Mesenchymal stem cell (in vitro differentiated cells and primary cell): ENCODE measurements at regions not wholly inside any gene's neighbourhood (a gene's known extent, or its start where the extent isn't known, plus 50 kb on each side); places are given as distances from the start of the nearest gene placed in this dataset.

Experiments used
- DNase-seq: peaks from one replicate; pipeline ENCODE4 v3.0.0-alpha.2; 2013
- H2AFZ ChIP-seq: one replicate; pipeline ENCODE4 v1.6.1; 2013; ENCODE audit warnings: low read depth, mild to moderate bottlenecking, control low read depth, inconsistent platforms, low read length, moderate library complexity
- H2AK5ac ChIP-seq: 2 replicates; pipeline ENCODE4 v1.6.1; 2013; ENCODE audit warnings: low read length, moderate library complexity, mild to moderate bottlenecking, inconsistent platforms; ENCODE audit not compliant: severe bottlenecking
- H2BK120ac ChIP-seq: one replicate; pipeline ENCODE4 v1.6.1; 2013; ENCODE audit warnings: low read depth, mild to moderate bottlenecking, inconsistent platforms, low read length, moderate library complexity
- H2BK12ac ChIP-seq, 2 experiments: one replicate each; pipeline ENCODE4 v1.6.1; 2013; ENCODE audit warnings: inconsistent platforms in 2 of 2, low read length in 2 of 2, mild to moderate bottlenecking in 2 of 2, moderate library complexity in 2 of 2, control low read depth in 1 of 2
- H2BK15ac ChIP-seq: one replicate; pipeline ENCODE4 v1.6.1; 2013; ENCODE audit warnings: mild to moderate bottlenecking, low read depth, inconsistent platforms; ENCODE audit not compliant: poor library complexity, severe bottlenecking
- H2BK5ac ChIP-seq: 2 replicates; pipeline ENCODE4 v1.6.1; 2013; ENCODE audit warnings: low read depth, mild to moderate bottlenecking, low read length, control low read depth, inconsistent platforms; ENCODE audit not compliant: poor library complexity, severe bottlenecking
- H3K14ac ChIP-seq, 2 experiments: one replicate each; pipeline ENCODE4 v1.6.1; 2013; ENCODE audit warnings: inconsistent platforms in 2 of 2, low read length in 2 of 2, control low read depth in 1 of 2, mild to moderate bottlenecking in 1 of 2, moderate library complexity in 1 of 2
- H3K18ac ChIP-seq, 2 experiments: one replicate each; pipeline ENCODE4 v1.6.1; 2013; ENCODE audit warnings: inconsistent platforms in 2 of 2, low read length in 2 of 2, control low read depth in 1 of 2, low read depth in 1 of 2, mild to moderate bottlenecking in 1 of 2
- H3K23ac ChIP-seq, 2 experiments: one replicate each; pipeline ENCODE4 v1.6.1; 2013; ENCODE audit warnings: inconsistent platforms in 2 of 2, low read length in 2 of 2, mild to moderate bottlenecking in 2 of 2, moderate library complexity in 2 of 2, control low read depth in 1 of 2
- H3K27ac ChIP-seq: 2 replicates; pipeline ENCODE4 v1.5.1; 2013; ENCODE audit warnings: mild to moderate bottlenecking, moderate library complexity, low read length, control low read depth, inconsistent platforms; ENCODE audit not compliant: poor library complexity, severe bottlenecking
- H3K27me3 ChIP-seq, 2 experiments: 2 replicates each; pipeline versions ENCODE4 v1.6.1 to v1.7.0; 2013; ENCODE audit warnings: low read length in 2 of 2, mild to moderate bottlenecking in 2 of 2, moderate library complexity in 2 of 2, control low read depth in 1 of 2, inconsistent platforms in 1 of 2; ENCODE audit not compliant: control insufficient read depth in 1 of 2, insufficient read depth in 1 of 2
- H3K36me3 ChIP-seq, 2 experiments: 2 replicates each; pipeline versions ENCODE4 v1.6.1 to v1.7.0; 2013; ENCODE audit warnings: low read length in 2 of 2, control low read depth in 1 of 2, inconsistent platforms in 1 of 2, low read depth in 1 of 2, mild to moderate bottlenecking in 1 of 2; ENCODE audit not compliant: insufficient read depth in 2 of 2, control insufficient read depth in 1 of 2
- H3K4ac ChIP-seq, 2 experiments: one replicate each; pipeline ENCODE4 v1.6.1; 2013; ENCODE audit warnings: inconsistent platforms in 2 of 2, low read length in 2 of 2, mild to moderate bottlenecking in 2 of 2, moderate library complexity in 2 of 2, control low read depth in 1 of 2, low read depth in 1 of 2
- H3K4me1 ChIP-seq: 2 replicates; pipeline ENCODE4 v1.6.1; 2013; ENCODE audit warnings: low read depth, low read length, control low read depth; ENCODE audit not compliant: control insufficient read depth, insufficient read depth
- H3K4me2 ChIP-seq: 2 replicates; pipeline ENCODE4 v1.6.1; 2013; ENCODE audit warnings: low read length, mild to moderate bottlenecking, inconsistent platforms; ENCODE audit not compliant: poor library complexity, severe bottlenecking
- H3K4me3 ChIP-seq, 2 experiments: 2 replicates each; pipeline versions ENCODE4 v1.5.1 to v1.7.0; 2013; ENCODE audit warnings: low read length in 2 of 2, mild to moderate bottlenecking in 2 of 2, control low read depth in 1 of 2, low read depth in 1 of 2; ENCODE audit not compliant: insufficient read depth in 1 of 2
- H3K79me1 ChIP-seq: replicated peaks from 2 replicates; pipeline ENCODE4 v1.6.1; 2013; ENCODE audit warnings: mild to moderate bottlenecking, control low read depth, low read length, inconsistent platforms; ENCODE audit not compliant: poor library complexity, severe bottlenecking
- H3K9ac ChIP-seq: 2 replicates; pipeline ENCODE4 v1.7.0; 2013; ENCODE audit warnings: mild to moderate bottlenecking, low read length, moderate library complexity
- H3K9me3 ChIP-seq: 2 replicates; pipeline ENCODE4 v1.7.0; 2013; ENCODE audit warnings: mild to moderate bottlenecking, low read length; ENCODE audit not compliant: control insufficient read depth
- H4K8ac ChIP-seq: one replicate; pipeline ENCODE4 v1.6.1; 2013; ENCODE audit warnings: inconsistent platforms, mild to moderate bottlenecking, low read length, moderate library complexity
- H4K91ac ChIP-seq: one replicate; pipeline ENCODE4 v1.6.1; 2013; ENCODE audit warnings: mild to moderate bottlenecking, low read length, inconsistent platforms
- WGBS: methylation state at CpG from one replicate; pipeline ENCODE4 v1.1.7; 2013; ENCODE audit warnings: mixed read lengths; 5-methylcytosine and 5-hydroxymethylcytosine counted together

- 74% methylated on average over 1 of the region's 1 CpG for WGBS
- H2BK15ac ChIP-seq, result no peak overlapping the region
- H2AFZ ChIP-seq, result no peak overlapping the region
- H2BK5ac ChIP-seq, result no peak overlapping the region
- H3K9ac ChIP-seq, result no peak overlapping the region
- H3K9me3 ChIP-seq, result peaks cover 17% of the 10 kb centered on the region
- no peak overlapping the region for H3K4me2 ChIP-seq
- H3K14ac ChIP-seq, result no peak overlapping the region
- H3K18ac ChIP-seq, result no peak overlapping the region
- H3K36me3 ChIP-seq, result no peaks in the 10 kb centered on the region
- no peak overlapping the region for H2BK12ac ChIP-seq
- no peak overlapping the region for H4K8ac ChIP-seq
- H3K27ac ChIP-seq, result no peak overlapping the region
- no peaks in the 10 kb centered on the region for H3K4me1 ChIP-seq
- H3K79me1 ChIP-seq, result no peaks in the 10 kb centered on the region
- H2AK5ac ChIP-seq, result no peak overlapping the region
- DNase-seq, result no peak
- H3K4ac ChIP-seq, result no peak overlapping the region
- no peak overlapping the region for H4K91ac ChIP-seq
- H3K23ac ChIP-seq, result no peak overlapping the region
- H3K4me3 ChIP-seq, result no peak overlapping the region
- H3K27me3 ChIP-seq, result no peaks in the 10 kb centered on the region
- H2BK120ac ChIP-seq, result no peak overlapping the region
Observed at GRCh38 chr7:91533996-91534395, 269.8 kb downstream of the FZD1 start.

GRCh38 chr7:91537260-91538152 is 273.3 kb downstream of the FZD1 start:
- Histone ChIP-seq H2BK120ac (no peak overlapping the region), H3K36me3 (no peaks in the 10 kb centered on the region), H3K27me3 (no peaks in the 10 kb centered on the region), H3K4me2 (no peak overlapping the region), H3K4me3 (no peak overlapping the region), H3K4ac (no peak overlapping the region), H3K18ac (no peak overlapping the region), H3K4me1 (no peaks in the 10 kb centered on the region), H2BK5ac (no peak overlapping the region), H2BK15ac (no peak overlapping the region), H3K23ac (no peak overlapping the region), H3K9ac (no peak overlapping the region), H4K91ac (no peak overlapping the region), H2AK5ac (no peak overlapping the region), H3K14ac (no peak overlapping the region), H3K79me1 (no peaks in the 10 kb centered on the region), H4K8ac (no peak overlapping the region), H2AFZ (no peak overlapping the region), H2BK12ac (no peak overlapping the region), H3K27ac (no peak overlapping the region), H3K9me3 (peaks cover 4% of the 10 kb centered on the region)
- no peak for DNase-seq
- WGBS, result 79% methylated on average over 7 of the region's 9 CpGs

- Histone ChIP-seq H2AFZ (no peak overlapping the region), H3K18ac (no peak overlapping the region), H3K4ac (no peak overlapping the region), H2AK5ac (no peak overlapping the region), H2BK5ac (no peak overlapping the region), H3K4me3 (no peak overlapping the region), H4K8ac (no peak overlapping the region), H3K4me1 (no peaks in the 10 kb centered on the region), H3K14ac (no peak overlapping the region), H2BK12ac (no peak overlapping the region), H3K27ac (no peak overlapping the region), H4K91ac (no peak overlapping the region), H3K27me3 (peaks cover 0 to 2% of the 10 kb centered on the region in 2 experiments), H3K23ac (no peak overlapping the region), H2BK120ac (no peak overlapping the region), H3K36me3 (no peaks in the 10 kb centered on the region), H3K9me3 (no peaks in the 10 kb centered on the region), H2BK15ac (no peak overlapping the region), H3K4me2 (no peak overlapping the region), H3K9ac (no peak overlapping the region), H3K79me1 (no peaks in the 10 kb centered on the region)
- no peak for DNase-seq
- WGBS, result no CpG with 5 or more reads among the region's 1 CpG
Observed at GRCh38 chr7:91541641-91542040, 277.4 kb downstream of the FZD1 start.

GRCh38 chr7:91543646-91544045 is 279.4 kb downstream of the FZD1 start:
- peaks cover 0 to 2% of the 10 kb centered on the region in 2 experiments for H3K27me3 ChIP-seq
- H2AK5ac ChIP-seq, result no peak overlapping the region
- H3K36me3 ChIP-seq, result no peaks in the 10 kb centered on the region
- H2BK15ac ChIP-seq, result no peak overlapping the region
- no peak overlapping the region for H3K18ac ChIP-seq
- no peak overlapping the region for H3K9ac ChIP-seq
- H2AFZ ChIP-seq, result no peak overlapping the region
- H3K14ac ChIP-seq, result no peak overlapping the region
- WGBS, result no CpG with 5 or more reads among the region's 1 CpG
- H3K23ac ChIP-seq, result no peak overlapping the region
- H3K4me3 ChIP-seq, result no peak overlapping the region
- H2BK5ac ChIP-seq, result no peak overlapping the region
- no peaks in the 10 kb centered on the region for H3K4me1 ChIP-seq
- no peak overlapping the region for H3K4me2 ChIP-seq
- no peak overlapping the region for H4K91ac ChIP-seq
- no peaks in the 10 kb centered on the region for H3K79me1 ChIP-seq
- no peak overlapping the region for H3K27ac ChIP-seq
- DNase-seq, result no peak
- H3K9me3 ChIP-seq, result no peaks in the 10 kb centered on the region
- H4K8ac ChIP-seq, result no peak overlapping the region
- no peak overlapping the region for H2BK120ac ChIP-seq
- H2BK12ac ChIP-seq, result no peak overlapping the region
- H3K4ac ChIP-seq, result no peak overlapping the region
